Colon (tissue), 2 donors: ENCODE measurements at regions not wholly inside any gene's neighbourhood (a gene's known extent, or its start where the extent isn't known, plus 50 kb on each side); places are given as distances from the start of the nearest gene placed in this dataset.
"Not testable (repeated sequence)": the region's sequence is repeated elsewhere in the genome, so short reads cannot be mapped to it uniquely, and the experiment has no call there.

ENCODE experiments used
- FAIRE-seq: peaks from 2 replicates; lab custom pipeline; 2012; peaks lifted over from hg19 to GRCh38; lab: Jason Lieb, UNC
- donor health status: control.
- donor health status: control.

- FAIRE-seq = not testable (repeated sequence)
Observed at GRCh38 chr13:44704811-44705210, 128.7 kb upstream of the TSC22D1 start.

DNA sequence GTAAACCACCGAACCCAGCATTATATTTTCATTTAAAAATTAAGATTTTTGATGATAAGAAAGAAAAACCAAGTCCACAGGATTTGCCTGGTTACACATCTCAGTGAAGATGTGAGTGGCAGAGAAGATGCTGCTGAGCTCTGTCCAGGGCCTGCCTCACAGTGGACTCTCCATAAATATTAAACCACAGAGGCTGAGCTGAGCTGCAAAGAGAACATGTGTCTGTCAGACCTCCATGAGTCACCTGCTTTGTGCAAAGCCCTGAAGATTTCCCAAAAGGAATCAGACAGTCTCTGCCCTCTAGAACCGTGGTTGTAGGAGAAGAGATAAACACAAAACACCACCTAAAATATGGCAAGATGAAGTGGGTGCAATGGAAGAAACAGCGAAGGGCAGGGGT lies 127.2 kb upstream of the TSC22D1 start:
- no peak for FAIRE-seq

- FAIRE-seq = no peak
Observed at GRCh38 chr13:44698066-44698465, 121.9 kb upstream of the TSC22D1 start.

- no peak for FAIRE-seq
Observed at GRCh38 chr13:44697058-44697457, 120.9 kb upstream of the TSC22D1 start.

- FAIRE-seq = no peak
Observed at GRCh38 chr13:44695520-44695919, 119.4 kb upstream of the TSC22D1 start.

DNA sequence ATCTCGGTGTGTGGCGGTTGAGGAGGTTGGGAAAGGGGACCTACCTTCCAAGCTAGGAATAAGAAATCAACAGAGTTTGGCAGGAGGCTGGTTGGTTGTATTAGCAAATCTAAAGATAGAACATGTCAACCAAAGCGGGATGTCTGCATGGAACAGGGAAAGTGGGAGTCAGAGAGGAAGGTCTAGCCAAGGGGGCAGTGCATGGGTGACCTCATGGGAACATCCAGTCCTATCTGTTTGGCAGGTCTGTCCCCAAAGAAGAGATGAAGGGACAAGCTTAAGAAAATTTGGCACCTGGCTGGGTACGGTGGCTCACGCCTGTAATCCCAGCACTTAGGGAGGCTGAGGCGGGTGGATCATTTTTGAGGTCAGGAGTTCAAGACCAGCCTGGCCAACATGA lies 118.7 kb upstream of the TSC22D1 start:
- no peak for FAIRE-seq

DNA sequence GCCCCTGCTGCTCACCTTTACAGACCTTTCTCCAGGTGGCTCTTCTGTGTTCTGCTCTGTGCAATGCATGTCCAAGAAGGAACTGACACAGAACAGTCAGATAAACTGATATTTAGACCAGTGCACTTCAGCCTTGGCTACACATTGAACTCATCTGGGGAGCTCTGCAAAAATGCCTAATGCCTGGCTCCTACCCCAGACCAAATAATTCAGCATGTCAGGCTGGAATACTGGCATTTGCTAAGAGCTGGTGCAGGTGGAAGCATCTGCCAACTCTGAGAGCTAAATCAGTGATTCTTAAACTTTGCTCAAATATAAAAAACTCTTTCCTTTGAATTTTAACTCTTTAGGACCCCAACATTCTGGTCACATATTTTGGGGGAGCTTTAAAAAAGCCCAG lies 118.2 kb upstream of the TSC22D1 start:
- FAIRE-seq = no peak

DNA sequence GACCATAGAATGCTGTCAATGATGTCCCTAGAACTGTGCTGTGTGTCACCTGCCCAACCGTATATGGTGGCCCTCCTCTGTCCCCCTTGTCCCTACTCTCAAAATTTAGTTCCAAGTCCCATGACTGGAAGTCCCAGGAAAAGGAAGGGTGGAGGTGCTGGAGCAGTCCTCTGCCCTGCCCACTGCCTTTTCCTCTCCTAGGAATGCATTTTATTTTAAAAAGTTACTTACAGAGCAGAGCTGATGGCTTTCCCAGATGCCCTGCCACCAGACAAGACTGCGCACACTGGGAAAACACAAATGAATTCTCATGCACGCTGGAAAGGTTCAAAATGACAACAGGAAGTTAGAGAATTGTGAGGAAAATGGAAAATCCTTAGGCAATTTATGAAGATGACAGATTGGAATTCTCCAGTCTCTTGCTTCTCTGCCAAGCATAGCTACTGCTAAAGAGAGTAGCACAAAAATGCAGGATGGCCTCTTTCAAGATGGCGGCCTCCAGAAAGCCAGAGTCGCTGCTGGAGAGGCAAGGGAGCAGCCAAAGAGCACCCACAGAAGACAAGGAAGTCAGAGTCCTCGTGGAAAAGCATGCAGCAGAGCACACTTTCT lies 117.1 kb upstream of the TSC22D1 start:
- no peak for FAIRE-seq

GRCh38 chr13:44692173-44692713 lies 116.1 kb upstream of the TSC22D1 start:
- no peak for FAIRE-seq

GRCh38 chr13:44690376-44690775 lies 114.2 kb upstream of the TSC22D1 start:
- FAIRE-seq = no peak

DNA sequence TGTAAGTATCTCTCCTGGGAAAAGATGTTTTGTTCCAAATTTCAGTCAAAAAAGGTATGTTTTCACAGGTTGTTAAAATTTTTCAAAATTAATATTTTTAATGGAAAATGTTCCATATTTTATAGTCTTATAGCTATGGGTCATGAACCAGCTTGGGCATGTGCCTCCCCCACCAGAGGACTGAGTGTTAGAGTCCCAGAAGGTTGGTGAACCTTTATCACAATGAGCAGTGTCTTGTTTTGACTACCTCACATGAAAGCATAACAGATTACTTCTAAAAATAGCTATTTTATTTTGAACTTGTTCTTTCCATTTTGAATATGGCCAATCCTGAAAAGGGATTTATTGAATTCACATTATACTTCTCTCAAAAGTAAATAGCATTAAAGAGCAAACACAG lies 112.5 kb upstream of the TSC22D1 start:
- no peak for FAIRE-seq

GRCh38 chr13:44686531-44686934 lies 110.4 kb upstream of the TSC22D1 start:
- no peak for FAIRE-seq

DNA sequence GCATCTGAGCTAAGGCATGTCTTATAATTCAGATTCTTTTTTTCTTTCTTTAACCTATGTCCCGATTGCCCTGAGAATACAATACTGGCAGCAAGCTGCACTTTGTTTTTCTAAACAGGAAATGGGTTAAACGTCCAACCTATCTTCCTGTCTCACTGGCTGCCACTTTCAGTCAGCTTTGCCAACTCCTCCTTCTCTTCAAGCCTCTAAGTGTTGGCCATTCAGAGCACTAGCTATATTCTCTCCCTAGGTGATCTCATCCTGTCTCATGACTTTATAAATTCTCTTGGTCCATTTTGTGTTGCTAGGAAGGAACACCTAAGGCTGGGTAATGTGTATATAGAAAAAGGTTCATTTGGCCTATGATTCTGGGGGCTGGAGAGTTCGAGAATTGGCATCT lies 109.5 kb upstream of the TSC22D1 start:
- no peak for FAIRE-seq

DNA sequence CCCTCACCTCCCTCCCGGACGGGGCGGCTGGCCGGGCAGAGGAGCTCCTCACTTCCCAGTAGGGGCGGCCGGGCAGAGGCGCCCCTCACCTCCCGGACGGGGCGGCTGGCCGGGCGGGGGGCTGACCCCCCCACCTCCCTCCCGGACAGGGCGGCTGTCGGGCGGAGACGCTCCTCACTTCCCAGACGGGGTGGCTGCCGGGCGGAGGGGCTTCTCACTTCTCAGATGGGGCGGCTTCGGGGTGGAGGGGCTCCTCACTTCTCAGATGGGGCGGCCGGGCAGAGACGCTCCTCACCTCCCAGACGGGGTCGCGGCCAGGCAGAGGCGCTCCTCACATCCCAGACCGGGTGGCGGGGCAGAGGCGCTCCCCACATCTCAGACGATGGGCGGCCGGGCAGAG lies 106.3 kb upstream of the TSC22D1 start:
- not testable (repeated sequence) for FAIRE-seq

DNA sequence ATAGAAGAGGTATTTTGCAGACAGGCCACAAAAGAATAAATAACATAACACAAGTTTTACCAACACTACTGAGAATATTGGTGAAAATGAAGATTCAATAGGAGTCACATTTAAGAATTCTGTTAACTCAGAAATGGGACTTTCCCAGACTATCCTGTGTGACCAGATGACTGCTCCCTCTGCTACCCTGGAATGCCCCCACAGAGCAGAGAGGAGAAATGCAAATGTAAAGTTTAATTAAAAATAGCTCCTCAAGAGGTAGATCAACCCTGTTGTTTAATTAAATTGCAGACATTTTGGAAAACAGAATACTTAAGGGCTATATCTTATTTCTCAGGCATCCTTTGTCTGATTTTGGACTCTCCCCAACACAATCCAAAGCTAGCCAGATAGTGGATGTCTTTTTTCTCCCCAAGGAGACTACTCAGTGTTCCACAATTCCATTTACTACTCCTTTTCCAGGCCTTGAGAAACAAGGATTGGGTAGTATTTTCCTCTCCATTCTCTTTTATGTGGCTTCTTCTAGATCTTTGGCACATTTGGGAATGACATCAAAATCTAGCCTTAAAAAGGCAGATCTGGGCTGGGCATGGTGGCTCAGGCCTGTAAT lies 104.7 kb upstream of the TSC22D1 start:
- FAIRE-seq = no peak

- FAIRE-seq = no peak
Observed at GRCh38 chr13:44679597-44679996, 103.5 kb upstream of the TSC22D1 start.

GRCh38 chr13:44678197-44678596 lies 102.1 kb upstream of the TSC22D1 start:
- no peak for FAIRE-seq

DNA sequence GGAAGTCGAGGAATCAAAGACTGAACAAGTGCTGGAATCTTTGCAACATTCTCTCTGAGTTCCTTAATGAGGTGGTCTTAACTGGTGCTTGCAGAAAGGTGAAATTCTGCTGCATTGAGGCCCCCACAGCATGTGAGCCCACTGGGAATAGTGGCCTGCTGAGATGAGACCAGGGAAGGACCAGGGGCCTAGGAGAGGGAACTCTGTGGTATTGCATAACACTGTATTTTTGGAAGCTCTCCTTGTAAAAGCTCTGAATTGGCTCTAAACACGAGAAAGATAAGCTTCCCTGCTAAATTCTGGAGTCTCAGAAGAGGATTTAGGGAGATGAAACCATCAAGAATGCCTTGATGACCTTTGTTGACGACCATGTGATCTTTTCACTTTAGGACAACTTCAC lies 100.4 kb upstream of the TSC22D1 start:
- FAIRE-seq = no peak

- no peak for FAIRE-seq
Observed at GRCh38 chr13:44669534-44669933, 93.4 kb upstream of the TSC22D1 start.

- FAIRE-seq = no peak
Observed at GRCh38 chr13:44668688-44669087, 92.6 kb upstream of the TSC22D1 start.

- no peak for FAIRE-seq
Observed at GRCh38 chr13:44667943-44668342, 91.8 kb upstream of the TSC22D1 start.

DNA sequence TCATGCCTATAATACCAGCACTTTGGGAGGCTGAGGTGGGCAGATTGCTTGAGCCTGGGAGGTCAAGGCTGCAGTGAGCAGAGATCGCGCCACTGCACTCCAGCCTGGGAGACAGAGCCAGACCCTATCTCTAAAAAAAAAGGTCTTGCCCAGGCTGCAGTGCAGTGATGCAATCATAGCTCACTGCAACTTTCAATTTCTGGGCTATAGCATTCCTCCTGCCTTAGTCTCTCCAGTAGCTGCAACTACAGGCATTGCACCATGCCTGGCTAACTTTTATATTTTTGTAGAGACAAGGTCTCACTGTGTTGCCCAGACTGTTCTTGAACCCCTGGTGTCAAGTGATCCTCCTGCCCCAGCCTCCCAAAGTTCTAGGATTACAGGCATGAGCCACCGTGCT lies 90.4 kb upstream of the TSC22D1 start:
- FAIRE-seq = not testable (repeated sequence)

DNA sequence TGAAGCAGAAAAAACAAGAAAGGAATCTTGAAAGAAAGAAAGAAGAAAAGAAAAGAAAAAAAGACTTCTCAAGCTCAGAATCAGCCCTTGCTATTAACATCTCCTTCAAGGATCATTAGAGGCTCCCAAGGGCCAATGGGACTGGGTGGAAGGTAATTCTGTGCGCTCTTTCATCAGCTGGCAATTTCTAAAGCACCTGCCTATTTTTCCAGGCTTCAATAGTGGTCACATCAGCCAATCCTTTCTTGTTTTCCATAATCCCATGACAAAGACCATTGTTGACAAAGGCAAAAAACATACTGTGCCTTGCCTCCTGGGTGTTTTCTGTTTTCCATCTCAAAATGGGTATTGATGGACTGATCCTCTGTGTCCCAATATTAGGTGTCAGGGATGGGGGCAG lies 88.2 kb upstream of the TSC22D1 start:
- FAIRE-seq = no peak

- no peak for FAIRE-seq
Observed at GRCh38 chr13:44662515-44662914, 86.4 kb upstream of the TSC22D1 start.
